Esophagus muscularis mucosa (tissue), 4 donors: ENCODE measurements at regions not wholly inside any gene's neighbourhood (a gene's known extent, or its start where the extent isn't known, plus 50 kb on each side); places are given as distances from the start of the nearest gene placed in this dataset.

Experiments
- EP300 ChIP-seq: sonication (generic); formaldehyde crosslinking; IDR thresholded peaks from one replicate; pipeline ENCODE4 v1.6.1; 2017; ENCODE audit warnings: antibody characterized with exemption
- POLR2A ChIP-seq: fragments of 450-650 bp; IDR thresholded peaks from one replicate; pipeline ENCODE4 v1.6.1; 2017; ENCODE audit warnings: antibody characterized with exemption, moderate library complexity, mild to moderate bottlenecking, low read depth
- POLR2AphosphoS5 ChIP-seq, 2 donors: sonication (generic); formaldehyde crosslinking; IDR thresholded peaks; one replicate each; pipeline ENCODE4 v1.6.1; 2017; ENCODE audit warnings: antibody characterized with exemption in 2 of 2
- TF ChIP-seq, protein P1 (sequence below), 3 experiments: fragments of 200-600 bp in 2 of 3; fragments of 450-650 bp in 1 of 3; sonication (generic) in 2 of 3; IDR thresholded peaks; one replicate each; pipeline ENCODE4 v1.5.1; 2017 to 2019; ENCODE audit warnings: antibody characterized with exemption in 3 of 3, mild to moderate bottlenecking in 2 of 3, moderate library complexity in 1 of 3

DNA sequence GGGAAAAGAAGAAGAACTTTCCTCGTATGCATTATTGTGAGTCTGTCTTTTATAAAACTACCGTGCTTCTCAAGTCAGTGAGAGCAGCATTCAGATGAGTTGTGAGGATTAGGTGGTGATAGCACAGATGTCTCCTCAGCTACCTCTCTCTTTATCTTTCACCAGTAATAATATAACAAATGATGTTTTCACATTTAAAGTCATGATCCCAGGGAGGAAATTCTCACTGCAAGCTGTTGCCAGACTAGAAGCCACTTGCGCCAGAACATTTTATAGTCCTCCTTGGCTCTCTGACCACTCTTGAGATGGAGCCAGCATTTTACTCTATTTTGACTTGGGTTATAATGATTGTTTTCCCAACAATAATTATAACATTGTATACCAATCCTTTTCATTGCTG, 443.1 kb downstream of the AEBP2 start:
- TF ChIP-seq POLR2A (no peak), POLR2AphosphoS5 (IDR thresholded peaks at IDR 0.05) (no peak), EP300 (no peak)
- TF ChIP-seq, protein P1, sequence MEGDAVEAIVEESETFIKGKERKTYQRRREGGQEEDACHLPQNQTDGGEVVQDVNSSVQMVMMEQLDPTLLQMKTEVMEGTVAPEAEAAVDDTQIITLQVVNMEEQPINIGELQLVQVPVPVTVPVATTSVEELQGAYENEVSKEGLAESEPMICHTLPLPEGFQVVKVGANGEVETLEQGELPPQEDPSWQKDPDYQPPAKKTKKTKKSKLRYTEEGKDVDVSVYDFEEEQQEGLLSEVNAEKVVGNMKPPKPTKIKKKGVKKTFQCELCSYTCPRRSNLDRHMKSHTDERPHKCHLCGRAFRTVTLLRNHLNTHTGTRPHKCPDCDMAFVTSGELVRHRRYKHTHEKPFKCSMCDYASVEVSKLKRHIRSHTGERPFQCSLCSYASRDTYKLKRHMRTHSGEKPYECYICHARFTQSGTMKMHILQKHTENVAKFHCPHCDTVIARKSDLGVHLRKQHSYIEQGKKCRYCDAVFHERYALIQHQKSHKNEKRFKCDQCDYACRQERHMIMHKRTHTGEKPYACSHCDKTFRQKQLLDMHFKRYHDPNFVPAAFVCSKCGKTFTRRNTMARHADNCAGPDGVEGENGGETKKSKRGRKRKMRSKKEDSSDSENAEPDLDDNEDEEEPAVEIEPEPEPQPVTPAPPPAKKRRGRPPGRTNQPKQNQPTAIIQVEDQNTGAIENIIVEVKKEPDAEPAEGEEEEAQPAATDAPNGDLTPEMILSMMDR (IDR thresholded peaks at IDR 0.05): no peak
